NCI-H128 (cell line): ENCODE measurements at regions not wholly inside any gene's neighbourhood (a gene's known extent, or its start where the extent isn't known, plus 50 kb on each side); places are given as distances from the start of the nearest gene placed in this dataset.
"Not testable (repeated sequence)": the region's sequence is repeated elsewhere in the genome, so short reads cannot be mapped to it uniquely, and the experiment has no call there.

ENCODE experiments used
- DNase-seq: peaks from one replicate; lab custom pipeline; 2025; ENCODE audit not compliant: unreplicated experiment; lab: John Stamatoyannopoulos, UW

- no peak for DNase-seq
Measured at GRCh38 chr10:64175271-64175962, 654.2 kb downstream of the REEP3 start.

DNA sequence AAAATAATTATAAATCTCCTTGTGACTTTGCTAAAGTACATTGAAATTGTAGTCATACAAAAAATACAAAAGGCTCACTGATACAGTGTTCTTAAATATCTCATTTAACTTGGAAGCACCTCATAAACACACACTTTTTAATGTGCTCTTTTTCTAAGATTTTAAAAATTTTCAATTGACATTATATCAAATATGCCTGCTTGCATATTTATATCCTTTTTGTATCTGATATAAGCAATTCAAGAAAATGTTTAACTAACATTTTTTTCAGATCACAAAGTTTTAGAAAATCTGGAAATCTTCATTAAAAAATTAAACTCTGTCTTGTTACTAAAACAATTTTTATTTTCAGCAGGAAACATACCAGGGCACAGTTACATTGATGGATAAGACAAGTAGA is 661.5 kb downstream of the REEP3 start:
- no peak for DNase-seq

DNA sequence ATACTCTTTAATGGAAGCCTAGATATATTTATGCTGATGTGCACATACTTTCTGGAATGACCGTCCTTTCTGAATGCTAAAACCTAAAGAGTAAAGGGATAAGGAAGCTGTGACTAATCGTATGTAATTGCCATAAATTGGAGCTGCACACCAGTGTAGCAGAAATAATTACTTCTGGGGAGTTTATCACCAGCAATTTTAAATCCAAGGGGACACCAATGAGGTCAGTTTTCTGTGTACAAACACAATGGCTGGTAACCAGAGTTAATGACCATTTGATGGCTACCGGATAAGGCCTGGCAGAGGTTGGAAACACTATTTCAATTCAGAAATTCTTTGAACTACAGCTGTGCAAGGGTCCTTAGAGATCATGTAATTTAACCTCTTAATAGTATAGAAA is 670.1 kb downstream of the REEP3 start:
- DNase-seq = no peak

GRCh38 chr10:64196638-64197315 is 675.6 kb downstream of the REEP3 start:
- DNase-seq = no peak

DNA sequence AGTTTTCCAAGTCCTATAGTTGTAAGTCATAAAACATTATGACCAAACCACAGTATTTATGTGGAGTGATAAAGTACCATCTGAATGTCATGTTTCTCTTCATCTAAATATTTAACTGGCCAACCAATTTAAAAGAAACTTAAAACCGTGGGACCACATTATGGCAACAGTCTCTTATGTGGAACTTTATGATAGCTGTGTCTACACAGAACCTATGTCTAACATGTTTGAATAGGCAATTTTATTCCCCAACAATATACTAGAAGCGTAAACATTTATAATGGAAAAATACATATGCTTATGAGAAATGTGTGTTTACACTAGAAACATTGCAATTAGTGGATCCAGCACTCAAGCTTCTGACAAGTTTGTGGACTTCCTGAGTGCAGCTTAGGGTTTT is 680.7 kb downstream of the REEP3 start:
- DNase-seq = no peak

DNA sequence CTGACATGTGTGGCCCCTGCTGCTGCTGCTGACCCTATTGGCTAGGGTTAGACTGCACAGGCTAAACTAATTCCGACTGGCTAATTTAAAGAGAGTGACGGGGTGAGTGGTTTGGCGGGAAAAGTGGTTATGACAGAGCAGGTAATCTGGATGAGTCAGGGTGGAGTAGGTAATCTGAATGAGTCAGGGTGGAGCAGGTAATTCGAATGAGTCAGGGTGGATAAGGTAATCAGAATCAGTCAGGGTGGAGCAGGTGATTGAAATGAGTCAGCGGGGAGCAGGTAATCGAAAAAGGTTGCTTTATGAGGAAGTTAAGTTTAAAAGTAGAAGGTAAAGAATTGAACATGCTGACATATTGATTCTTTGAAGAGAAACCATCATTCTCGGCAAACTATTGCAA is 683.3 kb downstream of the REEP3 start:
- not testable (repeated sequence) for DNase-seq

- DNase-seq = no peak
Measured at GRCh38 chr10:64206409-64206808, 685.2 kb downstream of the REEP3 start.

DNA sequence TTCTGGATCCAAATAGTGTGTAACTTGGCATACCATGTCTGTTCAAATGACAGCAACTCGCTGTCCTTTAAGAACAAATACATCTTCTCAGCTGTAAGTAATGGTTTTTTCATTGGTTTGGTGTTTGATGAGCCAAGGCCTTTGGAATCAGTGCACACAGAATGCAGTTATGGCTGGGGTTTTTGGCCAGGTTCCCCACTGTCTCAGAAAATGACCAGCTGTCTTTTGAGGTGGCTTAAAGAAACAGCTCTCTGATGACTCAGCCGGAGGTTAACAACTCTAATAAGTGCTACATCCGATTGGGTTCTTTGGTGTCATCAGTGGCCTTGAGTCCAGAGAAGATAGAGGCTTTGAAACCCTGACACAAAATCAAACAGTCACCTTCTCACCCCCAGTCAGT is 688.4 kb downstream of the REEP3 start:
- no peak for DNase-seq

GRCh38 chr10:64210211-64210610 is 689.0 kb downstream of the REEP3 start:
- DNase-seq = no peak

DNA sequence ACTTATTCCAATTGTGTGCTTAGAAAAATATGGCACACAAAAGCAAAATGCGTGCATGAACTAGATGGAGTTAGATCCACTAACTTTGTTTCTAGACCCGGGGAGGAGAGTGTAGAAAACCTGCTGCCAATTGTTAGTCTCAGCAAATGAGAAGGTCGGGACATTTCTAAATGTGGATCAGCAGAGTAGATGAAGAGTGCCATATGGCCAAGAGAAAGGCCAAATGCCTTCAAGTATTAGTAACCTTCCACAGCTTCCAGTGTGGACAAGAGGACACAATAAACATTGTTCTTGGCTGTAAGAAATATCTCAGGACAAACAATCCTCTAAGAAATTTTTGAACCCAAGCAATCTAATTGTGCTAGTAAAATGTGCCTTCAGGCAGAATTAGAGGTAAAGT is 690.3 kb downstream of the REEP3 start:
- DNase-seq = no peak

- no peak for DNase-seq
Measured at GRCh38 chr10:64215088-64215487, 693.9 kb downstream of the REEP3 start.

DNA sequence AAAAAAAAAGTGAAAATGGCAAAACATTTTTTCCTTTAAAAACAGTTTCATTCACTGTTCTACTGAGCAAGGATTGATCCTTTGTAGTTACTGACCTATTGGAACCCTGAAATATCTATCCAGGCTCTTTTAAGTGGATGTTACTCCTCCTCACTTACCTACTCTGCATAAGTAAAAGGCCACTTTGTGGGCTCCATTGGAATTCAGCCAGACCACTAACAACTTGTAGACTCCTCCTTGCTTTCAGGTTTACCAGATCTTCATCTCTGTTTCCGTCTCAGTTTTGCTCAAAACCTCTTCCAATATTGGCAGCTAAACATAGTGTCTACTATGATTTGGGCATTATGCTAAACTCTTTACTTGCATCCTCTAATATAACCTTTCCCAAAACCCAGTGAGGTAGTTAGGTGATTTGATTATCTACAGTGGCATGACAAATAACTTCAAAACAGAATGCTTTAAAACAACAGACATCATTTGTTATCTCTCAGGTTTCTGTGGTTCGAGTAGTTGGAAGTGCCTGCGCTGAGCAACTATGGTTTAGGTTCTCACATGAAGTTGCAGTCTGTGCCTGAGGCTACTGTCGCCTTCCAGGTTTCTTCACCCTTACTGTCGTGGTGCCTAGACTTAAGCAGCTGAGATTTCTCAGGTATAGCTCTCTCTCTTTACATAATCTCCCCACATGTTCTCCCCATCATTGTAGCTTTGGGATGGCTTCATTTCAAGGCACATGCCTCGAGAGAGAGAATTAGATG is 698.2 kb downstream of the REEP3 start:
- no peak for DNase-seq

GRCh38 chr10:64234489-64234888 is 713.3 kb downstream of the REEP3 start:
- DNase-seq = no peak

- DNase-seq = no peak
Measured at GRCh38 chr10:64257704-64258103, 736.5 kb downstream of the REEP3 start.

DNA sequence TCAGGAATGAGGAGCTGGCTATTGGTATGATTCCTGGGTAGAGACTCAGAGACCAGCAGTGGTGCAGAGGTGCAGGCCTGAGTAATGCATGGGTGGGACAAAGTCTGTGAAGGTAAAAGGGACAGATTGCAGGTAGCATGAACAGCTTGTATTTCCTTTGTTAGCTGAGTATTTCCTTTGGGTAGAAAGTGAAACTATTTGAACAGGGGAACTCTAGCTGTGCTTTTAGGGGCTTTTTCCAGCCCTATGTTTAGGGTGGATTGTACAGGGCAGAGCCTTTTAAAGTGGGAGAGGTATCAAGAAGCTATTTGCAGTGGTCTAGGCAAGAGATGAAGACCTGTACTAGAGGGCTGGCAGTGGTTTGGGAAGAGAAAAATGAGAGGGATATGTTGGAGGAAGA is 739.9 kb downstream of the REEP3 start:
- DNase-seq = no peak

DNA sequence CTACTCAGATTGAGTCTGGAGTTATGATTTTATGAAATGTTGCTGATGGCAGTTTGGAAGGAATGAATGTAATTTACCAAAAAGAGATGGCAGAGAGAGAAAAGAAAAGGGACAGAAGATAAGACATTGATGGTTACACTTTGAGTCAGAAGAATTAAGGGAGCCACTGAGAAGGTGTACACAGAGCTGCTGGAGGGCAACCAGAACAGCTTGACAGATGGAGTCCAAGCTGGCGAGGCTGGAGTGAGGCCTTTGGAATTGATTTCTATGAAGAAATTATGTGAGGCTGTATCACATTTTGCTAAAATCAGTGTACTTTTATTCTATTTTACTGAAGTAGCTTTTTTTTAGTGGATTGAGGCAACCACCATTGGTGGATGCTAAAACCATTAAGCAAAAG is 740.5 kb downstream of the REEP3 start:
- no peak for DNase-seq

- DNase-seq = no peak
Measured at GRCh38 chr10:64265961-64266360, 744.8 kb downstream of the REEP3 start.

DNA sequence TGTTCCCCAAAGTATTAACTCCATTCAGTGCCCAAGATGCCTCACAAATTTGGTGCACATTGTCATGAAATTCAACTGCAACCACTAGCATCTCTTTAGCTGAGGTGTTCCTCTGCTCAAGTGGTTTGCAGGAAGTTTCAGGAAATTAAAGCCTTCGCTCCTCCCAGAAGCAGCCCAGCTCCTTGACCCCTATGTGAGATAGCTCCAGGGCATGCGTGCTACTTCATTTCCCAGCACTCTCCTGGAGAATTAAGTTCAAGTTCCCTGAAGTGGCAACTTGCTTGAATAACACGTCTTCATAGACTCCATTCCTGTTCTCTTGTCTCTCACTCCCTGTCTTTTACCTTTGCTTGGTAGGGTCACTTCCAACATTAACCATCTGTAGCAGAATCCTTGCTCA is 750.3 kb downstream of the REEP3 start:
- DNase-seq = no peak

- DNase-seq = no peak
Measured at GRCh38 chr10:64271983-64272382, 750.8 kb downstream of the REEP3 start.

- DNase-seq = no peak
Measured at GRCh38 chr10:64275001-64275400, 753.8 kb downstream of the REEP3 start.

DNA sequence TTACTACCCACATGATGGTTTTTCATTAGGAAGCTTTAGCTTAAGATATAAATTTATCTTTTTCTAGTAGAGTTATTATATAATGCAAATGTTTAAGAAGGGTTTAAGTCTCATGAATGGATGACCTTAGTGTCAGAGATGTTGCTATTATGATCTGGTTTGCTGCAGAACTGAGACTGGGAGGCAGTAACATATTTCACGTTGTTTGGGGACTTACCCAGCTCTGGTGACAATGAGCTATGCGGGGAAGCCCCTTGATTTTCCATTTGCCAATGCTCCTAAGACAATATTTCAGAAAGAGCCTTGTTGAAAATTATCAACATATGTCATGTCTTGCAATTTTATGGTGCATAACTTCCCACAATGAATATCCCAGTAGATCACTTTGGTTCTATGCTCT is 754.6 kb downstream of the REEP3 start:
- no peak for DNase-seq

- no peak for DNase-seq
Measured at GRCh38 chr10:64277536-64277935, 756.3 kb downstream of the REEP3 start.
